Astrocyte of the hippocampus (primary cell): ENCODE measurements at regions not wholly inside any gene's neighbourhood (a gene's known extent, or its start where the extent isn't known, plus 50 kb on each side); places are given as distances from the start of the nearest gene placed in this dataset.

Experiments used
- DNase-seq: peaks from one replicate; pipeline ENCODE4 v3.0.0; 2011; ENCODE audit warnings: low read depth, low spot score

- DNase-seq = peak; percentile 9
Observed at GRCh38 chr2:139314059-139314458, 533.9 kb upstream of the NXPH2 start.

- peak; percentile 14 for DNase-seq
Observed at GRCh38 chr2:139296672-139297209, 516.6 kb upstream of the NXPH2 start.

DNA sequence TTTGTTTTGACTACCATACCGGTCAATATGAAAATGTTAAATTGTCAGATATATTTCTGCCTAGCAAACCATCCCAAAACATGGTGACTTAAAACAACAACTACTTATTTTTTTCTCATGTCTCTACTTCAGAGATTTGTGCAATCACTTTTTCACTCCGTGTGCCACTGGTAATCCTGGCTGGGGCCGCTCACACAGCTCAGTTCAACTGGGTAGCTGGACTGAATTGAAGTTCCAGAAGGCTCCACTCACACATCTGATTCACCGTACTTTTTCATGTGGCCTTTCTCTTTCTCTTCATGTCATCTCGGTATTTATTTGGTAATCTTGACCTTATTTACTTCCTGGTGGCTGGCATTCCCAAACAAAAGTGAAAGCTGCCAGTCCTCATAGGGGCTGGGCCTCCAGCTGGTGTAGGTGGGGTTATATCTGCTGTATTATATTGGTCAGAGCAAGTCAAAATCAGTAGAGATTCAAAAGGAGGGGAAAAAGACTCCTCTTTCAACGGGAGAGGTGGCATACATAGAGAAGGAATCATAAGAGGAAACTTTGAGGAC lies 513.9 kb upstream of the NXPH2 start:
- DNase-seq = no peak

- no peak for DNase-seq
Observed at GRCh38 chr2:139281124-139281523, 500.9 kb upstream of the NXPH2 start.

- DNase-seq = no peak
Observed at GRCh38 chr2:139271879-139272278, 491.7 kb upstream of the NXPH2 start.

GRCh38 chr2:139271149-139271548 lies 491.0 kb upstream of the NXPH2 start:
- no peak for DNase-seq

DNA sequence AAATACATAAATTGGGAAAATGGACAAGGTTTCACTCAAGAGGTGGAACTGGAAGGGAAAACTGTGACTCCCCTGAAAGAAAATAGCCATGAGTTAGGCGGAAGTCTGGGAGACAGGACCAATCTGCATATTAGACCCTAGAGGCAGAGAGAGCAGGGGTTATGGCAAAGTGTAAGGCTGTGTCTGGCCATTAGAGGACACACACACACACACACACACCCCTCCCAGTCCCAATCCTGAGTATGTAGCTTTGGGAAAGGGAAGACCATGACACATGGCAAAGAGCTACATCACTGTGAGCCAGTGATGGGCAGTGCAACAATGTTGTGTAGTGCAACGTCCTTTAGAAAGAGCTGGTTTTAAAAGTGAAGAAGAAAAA lies 479.9 kb upstream of the NXPH2 start:
- DNase-seq = no peak

DNA sequence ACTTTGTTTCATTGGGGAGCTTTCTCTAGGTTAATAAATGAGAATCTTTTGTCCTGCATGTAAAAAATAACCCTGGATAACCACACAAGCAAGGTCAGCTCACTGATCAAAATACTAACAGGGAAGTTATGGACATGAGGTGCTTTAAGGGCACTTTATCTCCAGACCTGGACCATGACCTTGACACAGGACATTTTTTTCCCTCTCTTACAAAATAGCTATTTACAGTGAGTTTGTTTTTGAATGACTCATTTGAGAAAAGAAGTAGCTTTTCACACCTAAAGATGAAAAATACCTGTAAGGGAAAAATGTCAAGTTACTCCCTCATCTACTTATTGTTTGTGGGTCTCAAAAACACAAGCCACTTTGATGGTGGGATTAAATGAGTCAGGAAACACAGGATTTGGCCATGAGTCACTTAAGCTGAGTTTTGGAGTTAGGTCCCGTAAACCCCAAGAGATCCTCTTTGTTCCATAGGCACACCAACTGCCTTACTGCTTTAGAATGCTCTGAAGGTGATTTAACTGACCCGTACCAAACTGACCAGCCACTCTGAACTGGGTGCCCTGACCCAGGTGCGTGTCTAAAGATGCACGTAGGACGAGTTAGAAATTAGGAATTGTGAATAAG lies 479.3 kb upstream of the NXPH2 start:
- DNase-seq = peak; percentile 1

GRCh38 chr2:139241286-139241685 lies 461.1 kb upstream of the NXPH2 start:
- no peak for DNase-seq

- no peak for DNase-seq
Observed at GRCh38 chr2:139237023-139237422, 456.8 kb upstream of the NXPH2 start.

GRCh38 chr2:139230881-139231280 lies 450.7 kb upstream of the NXPH2 start:
- DNase-seq = no peak

DNA sequence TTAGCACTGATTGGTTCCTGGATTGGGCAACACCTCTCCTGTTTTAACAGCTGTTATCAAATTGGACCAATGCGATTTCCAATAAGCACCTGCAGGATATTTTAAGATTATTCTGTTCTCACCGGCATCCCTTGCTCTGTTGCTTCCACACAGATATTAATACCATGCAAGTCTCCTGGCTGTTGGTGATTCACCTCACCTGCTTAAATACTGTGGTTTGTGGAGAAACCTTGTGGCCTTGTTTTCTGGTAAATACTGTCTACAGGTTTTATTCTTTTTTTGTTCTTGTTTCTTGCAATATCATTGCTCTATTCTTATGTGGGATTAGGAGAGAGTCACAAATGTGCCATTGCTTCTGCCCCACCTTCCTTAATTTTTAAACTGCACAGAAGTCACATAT lies 448.1 kb upstream of the NXPH2 start:
- DNase-seq = no peak

DNA sequence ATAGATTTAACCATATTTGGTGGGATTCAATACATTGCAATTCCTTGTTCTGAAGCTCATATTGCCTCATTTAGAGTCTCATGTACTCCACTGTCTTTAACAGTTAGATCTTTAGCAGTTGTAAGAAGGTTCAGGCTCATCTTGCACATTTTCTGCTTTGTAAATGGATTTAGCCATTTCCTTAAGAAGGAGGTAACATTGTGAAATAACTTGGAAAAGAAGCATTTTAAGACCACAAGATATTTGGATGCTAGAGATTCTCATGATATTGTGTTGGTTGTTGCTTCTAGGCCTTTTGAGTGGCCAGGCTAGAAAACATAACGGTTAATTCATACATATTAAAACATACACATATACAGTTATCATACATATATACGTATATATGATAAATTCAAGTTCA lies 445.8 kb upstream of the NXPH2 start:
- no peak for DNase-seq

- DNase-seq = no peak
Observed at GRCh38 chr2:139218181-139218580, 438.0 kb upstream of the NXPH2 start.

DNA sequence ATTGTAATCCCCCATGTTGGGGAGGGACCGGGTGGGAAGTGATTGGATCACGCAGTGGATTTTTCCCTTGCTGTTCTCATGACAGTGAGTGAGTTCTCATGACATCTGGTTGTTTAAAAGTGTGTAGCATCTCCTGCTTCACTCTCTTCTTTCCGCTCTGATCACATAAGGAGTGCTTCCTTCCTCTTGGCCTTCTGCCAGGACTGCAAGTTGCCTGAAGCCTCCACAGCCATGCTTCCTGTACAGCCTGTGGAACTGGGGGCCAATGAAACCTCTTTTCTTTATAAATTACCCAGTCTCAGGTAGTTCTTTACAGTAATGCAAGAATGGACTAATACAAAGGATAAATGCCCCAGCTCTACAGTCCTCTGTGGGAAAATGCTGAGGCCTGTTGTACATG lies 437.5 kb upstream of the NXPH2 start:
- DNase-seq = no peak

DNA sequence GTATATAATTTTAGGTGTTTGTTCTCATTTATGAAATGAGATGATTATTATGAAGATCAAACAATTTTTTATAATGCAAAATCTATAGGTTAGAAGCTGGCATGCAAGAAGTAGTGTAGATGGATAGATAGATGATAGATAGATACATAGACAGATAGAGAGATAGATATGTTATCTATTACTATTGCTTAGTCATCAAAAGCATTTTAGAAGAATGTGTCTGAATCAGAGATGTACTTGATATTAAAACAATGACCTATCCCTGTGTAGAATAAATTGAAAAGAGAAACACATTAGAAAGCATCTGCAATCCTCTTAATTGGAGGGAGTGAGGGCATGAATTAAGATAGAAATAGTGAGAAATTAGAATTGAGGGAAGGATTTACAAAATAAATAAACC lies 436.2 kb upstream of the NXPH2 start:
- DNase-seq = no peak

DNA sequence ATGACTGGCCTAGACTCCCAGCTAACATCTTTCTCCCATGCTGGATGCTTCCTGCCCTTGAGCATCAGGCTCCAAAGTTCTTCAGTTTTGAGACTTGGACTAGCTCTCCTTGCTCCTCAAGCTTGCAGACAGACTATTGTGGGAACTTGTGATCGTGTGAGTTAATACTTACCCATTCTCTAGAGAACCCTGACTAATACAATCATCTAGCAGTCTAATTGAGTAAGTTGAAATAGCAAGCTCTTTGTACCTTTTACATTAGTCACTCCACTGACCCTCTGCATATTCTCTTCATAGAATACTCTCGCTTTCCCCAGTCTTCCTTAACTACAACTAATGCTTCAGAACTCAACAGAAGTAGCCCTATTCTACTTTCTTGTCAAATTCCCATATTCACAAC lies 434.6 kb upstream of the NXPH2 start:
- DNase-seq = no peak

DNA sequence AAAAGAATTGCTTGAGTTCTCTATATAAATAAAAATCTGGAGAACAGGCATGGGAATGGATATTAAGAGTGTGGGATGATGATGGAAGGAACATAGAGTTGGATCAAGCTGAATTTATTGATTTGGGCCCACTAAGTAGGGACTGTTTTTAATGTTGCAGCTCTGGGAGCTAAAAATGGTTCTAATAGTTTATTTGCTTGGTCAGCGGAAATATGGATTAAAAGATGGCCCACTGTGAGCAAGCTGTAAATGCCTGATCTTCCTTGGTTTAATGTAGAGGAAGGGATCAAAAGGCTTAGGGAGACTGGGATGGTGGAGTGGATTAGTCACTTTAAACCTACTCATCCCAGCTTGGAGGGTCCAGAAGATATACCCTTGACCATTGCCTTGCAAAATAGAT lies 429.4 kb upstream of the NXPH2 start:
- DNase-seq = no peak

DNA sequence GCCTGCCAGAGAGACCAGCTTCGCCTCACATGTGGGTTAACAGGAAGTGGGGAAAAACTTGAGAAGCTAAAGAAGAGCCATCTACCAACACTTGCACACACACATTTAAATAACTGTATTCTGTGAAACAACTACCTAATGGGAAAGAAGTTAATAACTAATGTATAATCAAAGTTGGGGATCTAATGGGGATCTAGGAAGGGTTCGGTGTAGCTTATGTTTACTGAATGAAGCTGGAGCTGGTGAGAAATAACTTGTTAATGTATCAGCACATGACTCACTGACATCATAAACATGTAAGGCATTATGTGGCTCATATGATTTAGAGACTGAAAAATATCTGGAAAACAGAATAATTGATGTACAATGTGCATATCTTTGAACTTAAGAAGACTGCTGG lies 421.3 kb upstream of the NXPH2 start:
- no peak for DNase-seq

DNA sequence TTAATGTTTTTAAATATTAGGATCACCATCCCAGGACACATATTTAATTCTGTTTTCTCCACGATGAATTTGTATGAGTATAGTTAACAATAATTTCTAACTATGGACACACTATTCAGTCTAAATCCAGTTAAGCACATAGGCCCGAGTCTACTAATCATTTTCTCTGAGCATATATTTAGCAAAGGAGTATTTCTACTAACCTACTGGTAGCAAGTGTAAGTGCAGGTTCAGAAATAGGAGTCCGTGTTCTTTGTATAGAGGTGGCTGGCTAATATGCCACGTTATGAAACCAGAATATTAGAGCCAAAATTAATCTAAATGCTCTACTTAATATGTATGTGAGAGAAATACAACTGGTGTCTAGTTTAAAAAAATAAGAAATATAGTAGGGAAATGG lies 416.6 kb upstream of the NXPH2 start:
- no peak for DNase-seq

DNA sequence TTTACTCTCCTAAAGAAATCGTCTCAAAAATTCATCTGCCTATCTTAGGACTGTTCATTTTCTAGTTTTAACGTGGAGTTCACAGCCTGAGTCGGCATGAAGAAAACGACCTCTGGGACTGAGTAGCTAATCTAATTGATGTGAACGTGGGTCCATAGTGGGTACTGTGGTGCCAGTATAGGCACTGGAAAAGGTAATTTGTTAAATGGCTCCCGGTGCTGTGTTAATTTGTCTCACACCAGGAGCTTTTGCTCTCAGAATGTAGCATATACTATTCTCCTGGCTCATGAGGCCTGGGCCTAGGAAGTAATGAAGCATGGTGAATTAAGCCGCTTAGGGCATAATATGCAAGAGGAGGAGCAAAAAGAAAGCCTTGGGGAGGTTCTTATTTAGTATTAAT lies 414.4 kb upstream of the NXPH2 start:
- DNase-seq = no peak

DNA sequence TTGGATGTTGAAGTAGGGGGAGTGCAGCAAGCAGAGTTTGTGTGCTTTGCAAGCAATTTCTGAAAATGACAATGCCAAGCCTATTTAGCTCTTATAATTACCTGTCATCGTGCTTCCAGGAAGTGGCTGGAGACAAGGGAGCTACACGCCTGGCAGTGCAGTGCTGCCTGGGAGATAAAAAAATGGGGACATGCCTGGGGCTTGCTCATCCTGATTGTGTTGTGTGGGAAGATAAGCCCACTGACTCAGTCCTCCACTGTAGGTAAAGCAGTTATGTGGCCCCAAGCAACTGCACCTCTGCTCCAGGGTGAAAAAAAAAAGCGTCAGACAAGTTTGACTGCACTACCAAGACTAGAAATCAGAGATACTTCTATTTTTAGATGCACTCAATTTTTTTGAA lies 396.9 kb upstream of the NXPH2 start:
- no peak for DNase-seq

- DNase-seq = no peak
Observed at GRCh38 chr2:139175510-139175909, 395.3 kb upstream of the NXPH2 start.

DNA sequence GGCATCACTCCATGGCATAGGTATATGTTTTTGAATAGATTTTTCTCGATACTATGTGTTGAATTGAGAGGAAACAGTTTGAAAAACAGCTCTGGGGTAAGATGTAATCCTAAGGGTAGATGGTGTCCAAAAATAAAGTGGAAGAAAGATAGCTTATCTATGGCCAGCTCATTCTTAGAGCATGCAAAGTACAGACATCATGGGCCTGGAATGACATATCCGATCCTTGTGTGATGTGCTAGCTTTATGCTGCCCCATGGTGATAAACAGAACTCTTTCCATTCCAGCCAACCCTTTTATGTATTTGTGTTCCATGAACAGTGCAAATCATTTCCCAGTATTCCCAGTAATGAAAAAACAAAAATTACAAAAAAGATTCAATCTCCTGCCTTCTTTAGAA lies 390.2 kb upstream of the NXPH2 start:
- peak; percentile 16 for DNase-seq
